Skeletal muscle tissue (tissue), 3 donors: ENCODE measurements at regions not wholly inside any gene's neighbourhood (a gene's known extent, or its start where the extent isn't known, plus 50 kb on each side); places are given as distances from the start of the nearest gene placed in this dataset.

Source experiments
- H3K27ac ChIP-seq: one replicate; pipeline ENCODE4 v1.7.0; 2013; ENCODE audit warnings: mild to moderate bottlenecking, low read depth, low read length, inconsistent platforms
- H3K27me3 ChIP-seq, 3 donors: one replicate each; pipeline ENCODE4 v1.7.0; 2013; ENCODE audit warnings: low read length in 3 of 3; ENCODE audit not compliant: control insufficient read depth in 3 of 3, insufficient read depth in 3 of 3
- H3K36me3 ChIP-seq, 3 donors: one replicate each; pipeline ENCODE4 v1.7.0; 2013; ENCODE audit warnings: low read length in 3 of 3; ENCODE audit not compliant: control insufficient read depth in 3 of 3, insufficient read depth in 3 of 3
- H3K4me1 ChIP-seq, 3 donors: one replicate each; pipeline ENCODE4 v1.7.0; 2013; ENCODE audit warnings: low read length in 3 of 3, mild to moderate bottlenecking in 3 of 3; ENCODE audit not compliant: control insufficient read depth in 3 of 3, insufficient read depth in 3 of 3
- H3K4me3 ChIP-seq, 3 donors: one replicate each; pipeline ENCODE4 v1.7.0; 2013; ENCODE audit warnings: low read length in 3 of 3
- H3K9ac ChIP-seq, 3 donors: one replicate each; pipeline ENCODE4 v1.7.0; 2013; ENCODE audit warnings: low read length in 3 of 3, mild to moderate bottlenecking in 3 of 3, moderate library complexity in 2 of 3, low read depth in 1 of 3
- H3K9me3 ChIP-seq, 3 donors: one replicate each; pipeline ENCODE4 v1.7.0; 2013; ENCODE audit warnings: low read length in 3 of 3; ENCODE audit not compliant: control insufficient read depth in 3 of 3
- donor health status: Osteomylitis.

GRCh38 chr4:22911285-22911684 lies 218.5 kb downstream of the GBA3 start:
- Histone ChIP-seq H3K27me3 (no peaks in the 10 kb centered on the region), H3K4me3 (no peak overlapping the region), H3K4me1 (no peaks in the 10 kb centered on the region), H3K9ac (no peak overlapping the region), H3K36me3 (no peaks in the 10 kb centered on the region), H3K27ac (no peak overlapping the region), H3K9me3 (no peaks in the 10 kb centered on the region)

- Histone ChIP-seq H3K9me3 (no peaks in the 10 kb centered on the region), H3K4me3 (no peak overlapping the region), H3K27me3 (no peaks in the 10 kb centered on the region), H3K27ac (no peak overlapping the region), H3K36me3 (no peaks in the 10 kb centered on the region), H3K9ac (no peak overlapping the region), H3K4me1 (no peaks in the 10 kb centered on the region)
Measured at GRCh38 chr4:22910200-22910599, 217.5 kb downstream of the GBA3 start.

- H3K27ac ChIP-seq, result no peak overlapping the region
- no peak overlapping the region for H3K4me3 ChIP-seq
- H3K9me3 ChIP-seq, result no peaks in the 10 kb centered on the region
- H3K27me3 ChIP-seq, result no peaks in the 10 kb centered on the region
- no peaks in the 10 kb centered on the region for H3K36me3 ChIP-seq
- H3K9ac ChIP-seq, result no peak overlapping the region
- H3K4me1 ChIP-seq, result no peaks in the 10 kb centered on the region
Measured at GRCh38 chr4:22906045-22906444, 213.3 kb downstream of the GBA3 start.

- no peak overlapping the region for H3K4me3 ChIP-seq
- no peaks in the 10 kb centered on the region for H3K4me1 ChIP-seq
- H3K36me3 ChIP-seq, result no peaks in the 10 kb centered on the region
- H3K9ac ChIP-seq, result no peak overlapping the region
- H3K27ac ChIP-seq, result no peak overlapping the region
- H3K9me3 ChIP-seq, result no peaks in the 10 kb centered on the region
- no peaks in the 10 kb centered on the region for H3K27me3 ChIP-seq
Measured at GRCh38 chr4:22903913-22904312, 211.2 kb downstream of the GBA3 start.

GRCh38 chr4:22901631-22902030 lies 208.9 kb downstream of the GBA3 start:
- Histone ChIP-seq H3K4me1 (no peaks in the 10 kb centered on the region), H3K4me3 (no peak overlapping the region), H3K27me3 (no peaks in the 10 kb centered on the region), H3K9me3 (no peaks in the 10 kb centered on the region), H3K36me3 (no peaks in the 10 kb centered on the region), H3K9ac (no peak overlapping the region), H3K27ac (no peak overlapping the region)

- Histone ChIP-seq H3K4me3 (no peak overlapping the region), H3K4me1 (no peaks in the 10 kb centered on the region), H3K27ac (no peak overlapping the region), H3K9ac (no peak overlapping the region), H3K27me3 (no peaks in the 10 kb centered on the region), H3K36me3 (no peaks in the 10 kb centered on the region), H3K9me3 (no peaks in the 10 kb centered on the region)
Measured at GRCh38 chr4:22900876-22901275, 208.1 kb downstream of the GBA3 start.

- Histone ChIP-seq H3K36me3 (no peaks in the 10 kb centered on the region), H3K4me3 (no peak overlapping the region), H3K9me3 (no peaks in the 10 kb centered on the region), H3K4me1 (no peaks in the 10 kb centered on the region), H3K27me3 (no peaks in the 10 kb centered on the region), H3K27ac (no peak overlapping the region), H3K9ac (no peak overlapping the region)
Measured at GRCh38 chr4:22897520-22898108, 204.9 kb downstream of the GBA3 start.

GRCh38 chr4:22895482-22895881 lies 202.7 kb downstream of the GBA3 start:
- H3K4me1 ChIP-seq, result no peaks in the 10 kb centered on the region
- H3K36me3 ChIP-seq, result no peaks in the 10 kb centered on the region
- no peaks in the 10 kb centered on the region for H3K9me3 ChIP-seq
- no peak overlapping the region for H3K4me3 ChIP-seq
- no peaks in the 10 kb centered on the region for H3K27me3 ChIP-seq
- H3K9ac ChIP-seq, result no peak overlapping the region
- no peak overlapping the region for H3K27ac ChIP-seq

- no peaks in the 10 kb centered on the region for H3K9me3 ChIP-seq
- H3K9ac ChIP-seq, result no peak overlapping the region
- no peaks in the 10 kb centered on the region for H3K4me1 ChIP-seq
- H3K36me3 ChIP-seq, result no peaks in the 10 kb centered on the region
- H3K27ac ChIP-seq, result no peak overlapping the region
- H3K27me3 ChIP-seq, result no peaks in the 10 kb centered on the region
- no peak overlapping the region for H3K4me3 ChIP-seq
Measured at GRCh38 chr4:22884157-22884556, 191.4 kb downstream of the GBA3 start.

- Histone ChIP-seq H3K36me3 (no peaks in the 10 kb centered on the region), H3K4me3 (no peak overlapping the region), H3K27me3 (no peaks in the 10 kb centered on the region), H3K9me3 (no peaks in the 10 kb centered on the region), H3K27ac (no peak overlapping the region), H3K9ac (no peak overlapping the region), H3K4me1 (no peaks in the 10 kb centered on the region)
Measured at GRCh38 chr4:22881411-22881810, 188.7 kb downstream of the GBA3 start.
